GM12865 (cell line): ENCODE measurements at regions not wholly inside any gene's neighbourhood (a gene's known extent, or its start where the extent isn't known, plus 50 kb on each side); places are given as distances from the start of the nearest gene placed in this dataset.

Source experiments
- DNase-seq: peaks from one replicate; pipeline ENCODE4 v3.0.0; 2010; ENCODE audit warnings: low read depth
- H3K4me3 ChIP-seq: 2 replicates; pipeline ENCODE4 v1.5.1; 2011; ENCODE audit warnings: mild to moderate bottlenecking, low read depth, low read length, control low read depth
- CTCF ChIP-seq: IDR thresholded peaks from 2 replicates; pipeline ENCODE4 v1.5.1; 2011; ENCODE audit warnings: low read length, control low read depth, low read depth, inconsistent platforms; ENCODE audit not compliant: insufficient read depth; ENCODE audit errors: missing control alignments

- H3K4me3 ChIP-seq = no peak overlapping the region
- DNase-seq = no peak
- no peak for TF ChIP-seq CTCF
Observed at GRCh38 chr17:70261170-70261569, 91.8 kb downstream of the KCNJ2 start.

- TF ChIP-seq CTCF = no peak
- DNase-seq = no peak
- H3K4me3 ChIP-seq = no peak overlapping the region
Observed at GRCh38 chr17:70265471-70265870, 96.1 kb downstream of the KCNJ2 start.

GRCh38 chr17:70266394-70266793 lies 97.1 kb downstream of the KCNJ2 start:
- DNase-seq = no peak
- H3K4me3 ChIP-seq = no peak overlapping the region
- no peak for TF ChIP-seq CTCF

GRCh38 chr17:70268383-70268782 lies 99.1 kb downstream of the KCNJ2 start:
- no peak for TF ChIP-seq CTCF
- H3K4me3 ChIP-seq = no peak overlapping the region
- no peak for DNase-seq

- no peak for DNase-seq
- no peak overlapping the region for H3K4me3 ChIP-seq
- TF ChIP-seq CTCF = no peak
Observed at GRCh38 chr17:70270554-70270953, 101.2 kb downstream of the KCNJ2 start.

GRCh38 chr17:70271200-70271599 lies 101.9 kb downstream of the KCNJ2 start:
- H3K4me3 ChIP-seq = no peak overlapping the region
- no peak for DNase-seq
- TF ChIP-seq CTCF = no peak

GRCh38 chr17:70271672-70272071 lies 102.3 kb downstream of the KCNJ2 start:
- no peak overlapping the region for H3K4me3 ChIP-seq
- no peak for TF ChIP-seq CTCF
- no peak for DNase-seq
